Panc1 (cell line): ENCODE measurements at regions not wholly inside any gene's neighbourhood (a gene's known extent, or its start where the extent isn't known, plus 50 kb on each side); places are given as distances from the start of the nearest gene placed in this dataset.

Experiments used
- ATAC-seq: fragments of 200-7000 bp; cut with Tn5 transposase; 2 replicates; pipeline ENCODE4 v1.9.1; 2020; ENCODE audit warnings: mild to moderate bottlenecking, moderate library complexity
- BruUV-seq: library from RNA; stranded (reverse); fragments of 400-500 nt; replicated peaks from 2 replicates; lab custom pipeline; 2021; lab: Mats Ljungman, UMichigan
- CTCF ChIA-PET: fragments of 300-600 bp; sonication (Branson Sonifier 250); formaldehyde crosslinking; loops from one replicate; lab custom pipeline; 2022; ENCODE audit warnings: antibody characterized with exemption; lab: Charles Lee
- POLR2A ChIA-PET: fragments of 300-600 bp; sonication (Branson Sonifier 250); formaldehyde crosslinking; loops from one replicate; lab custom pipeline; 2022; ENCODE audit warnings: antibody characterized with exemption; lab: Charles Lee
- DNase-seq: peaks from one replicate; pipeline ENCODE4 v3.0.0-alpha.2; 2010; ENCODE audit warnings: low read depth, low spot score
- H3K27ac ChIP-seq: 2 replicates; pipeline ENCODE4 v1.5.1; 2011; ENCODE audit warnings: mild to moderate bottlenecking, low read length, inconsistent platforms
- H3K27me3 ChIP-seq: fragments of 200-500 bp; sonication (Bioruptor generic); 2 replicates; pipeline ENCODE4 v1.6.0; 2014; ENCODE audit warnings: low read length, inconsistent platforms; ENCODE audit not compliant: control insufficient read depth, insufficient read depth
- H3K36me3 ChIP-seq: fragments of 200-500 bp; sonication (Bioruptor generic); 2 replicates; pipeline ENCODE4 v1.5.1; 2014; ENCODE audit warnings: inconsistent platforms, mild to moderate bottlenecking, low read length, moderate library complexity; ENCODE audit not compliant: control insufficient read depth, insufficient read depth
- H3K4me1 ChIP-seq: 2 replicates; pipeline ENCODE4 v1.5.1; 2011; ENCODE audit warnings: inconsistent platforms, mild to moderate bottlenecking, low read length, moderate library complexity; ENCODE audit not compliant: control insufficient read depth, insufficient read depth
- H3K4me3 ChIP-seq, 2 experiments: 2 replicates each; pipeline ENCODE4 v1.5.1; 2011 to 2012; ENCODE audit warnings: low read depth in 2 of 2, low read length in 2 of 2, mild to moderate bottlenecking in 2 of 2, inconsistent platforms in 1 of 2, moderate library complexity in 1 of 2
- H3K9me3 ChIP-seq: fragments of 200-500 bp; sonication (Bioruptor generic); 2 replicates; pipeline ENCODE4 v1.5.1; 2014; ENCODE audit warnings: low read depth, mild to moderate bottlenecking, inconsistent platforms, low read length, moderate library complexity; ENCODE audit not compliant: control insufficient read depth, insufficient read depth
- POLR2AphosphoS5 ChIP-seq: IDR thresholded peaks from 2 replicates; pipeline ENCODE4 v1.6.1; 2012; ENCODE audit warnings: mild to moderate bottlenecking, low read depth, low read length, moderate library complexity
- SIN3A ChIP-seq: IDR thresholded peaks from 2 replicates; pipeline ENCODE4 v1.6.1; 2012; ENCODE audit warnings: low read depth, mild to moderate bottlenecking, low read length, moderate library complexity, borderline replicate concordance; ENCODE audit not compliant: insufficient read depth
- TCF7L2 ChIP-seq: IDR thresholded peaks from 2 replicates; pipeline ENCODE4 v1.6.1; 2011; ENCODE audit warnings: mild to moderate bottlenecking, low read depth, low read length, inconsistent platforms
- in situ Hi-C: cut with HindIII; loops from 2 replicates; pipeline ENCODE4 v1.10.0; 2016; ENCODE audit warnings: low sequenced_read_pairs, low pct_unique_long_range_greater_than_20kb
- intact Hi-C: fragments of 100-400 bp; cut with micrococcal nuclease; formaldehyde crosslinking; loops from one replicate; pipeline ENCODE4 v1.10.0; 2022; ENCODE audit not compliant: unreplicated experiment
- TF ChIP-seq, protein P1 (sequence below), 2 experiments: IDR thresholded peaks; 2 replicates each; pipeline ENCODE4 v1.6.1; 2011 to 2012; ENCODE audit warnings: low read depth in 2 of 2, control low read depth in 1 of 2, low read length in 1 of 2, mild to moderate bottlenecking in 1 of 2, moderate library complexity in 1 of 2; ENCODE audit not compliant: insufficient read depth in 1 of 2
- TF ChIP-seq, protein P2 (sequence below): fragments of 450-650 bp; IDR thresholded peaks from 2 replicates; pipeline ENCODE4 v1.5.1; 2017; ENCODE audit warnings: mild to moderate bottlenecking

DNA sequence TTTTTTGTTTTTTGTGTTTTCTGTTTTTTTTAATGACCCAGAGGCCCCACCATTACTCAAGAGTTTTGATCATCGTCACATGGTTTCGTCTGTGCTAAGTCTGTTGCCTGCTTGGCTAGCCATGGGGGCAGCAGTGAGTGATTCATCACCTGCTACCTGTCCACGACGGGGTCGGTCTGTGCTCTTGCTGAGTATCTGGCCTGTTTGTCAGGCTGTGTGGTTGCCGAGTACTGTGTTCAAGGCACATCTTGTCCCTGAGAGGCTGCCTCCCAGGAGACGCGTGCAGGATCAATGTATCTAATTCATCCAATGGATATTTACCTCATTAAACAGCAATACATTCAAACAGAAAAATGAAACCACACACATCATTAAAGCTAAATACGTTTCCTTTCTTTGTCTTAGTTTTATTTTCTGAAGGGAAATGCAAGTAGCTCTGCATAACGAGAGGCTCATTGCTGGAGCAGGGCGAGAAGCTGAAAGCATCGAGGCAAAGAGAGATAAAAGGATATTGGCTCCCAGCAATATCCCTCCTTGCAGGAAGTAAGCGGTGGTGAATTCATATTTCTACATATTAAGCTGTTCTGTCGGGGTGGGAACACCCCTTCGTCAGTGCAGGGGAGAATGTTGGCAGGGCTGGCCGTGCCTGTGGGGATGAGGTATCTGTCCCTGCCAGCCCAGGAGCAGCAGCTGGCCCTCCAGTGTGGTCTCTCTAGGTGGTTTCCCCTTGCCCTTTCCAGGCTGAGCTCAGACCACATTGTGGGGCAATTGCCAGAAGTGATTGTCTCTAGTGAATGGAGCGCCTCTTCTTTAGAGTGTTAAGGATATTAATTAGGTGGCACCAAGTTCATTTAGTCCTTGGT is 166.2 kb upstream of the ASIC2 start:
- BruUV-seq, result no TSS peak
- Histone ChIP-seq H3K27me3 (0 out of 2 replicates have a peak, but pooled peaks cover 7% of the 10 kb centered on the region), H3K36me3 (no peaks in the 10 kb centered on the region), H3K9me3 (no peaks in the 10 kb centered on the region), H3K4me3 (no peak overlapping the region), H3K4me1 (no peaks in the 10 kb centered on the region), H3K27ac (no peak overlapping the region)
- intact Hi-C loops, result no loop called here
- POLR2A ChIA-PET, result no interaction called here
- CTCF ChIA-PET, result interaction anchor here (0.7 kb wide), 1 partner anchor 357 kb away, joined by 3 read pairs; no protein-coding TSS in a partner anchor
- TF ChIP-seq, protein P1, sequence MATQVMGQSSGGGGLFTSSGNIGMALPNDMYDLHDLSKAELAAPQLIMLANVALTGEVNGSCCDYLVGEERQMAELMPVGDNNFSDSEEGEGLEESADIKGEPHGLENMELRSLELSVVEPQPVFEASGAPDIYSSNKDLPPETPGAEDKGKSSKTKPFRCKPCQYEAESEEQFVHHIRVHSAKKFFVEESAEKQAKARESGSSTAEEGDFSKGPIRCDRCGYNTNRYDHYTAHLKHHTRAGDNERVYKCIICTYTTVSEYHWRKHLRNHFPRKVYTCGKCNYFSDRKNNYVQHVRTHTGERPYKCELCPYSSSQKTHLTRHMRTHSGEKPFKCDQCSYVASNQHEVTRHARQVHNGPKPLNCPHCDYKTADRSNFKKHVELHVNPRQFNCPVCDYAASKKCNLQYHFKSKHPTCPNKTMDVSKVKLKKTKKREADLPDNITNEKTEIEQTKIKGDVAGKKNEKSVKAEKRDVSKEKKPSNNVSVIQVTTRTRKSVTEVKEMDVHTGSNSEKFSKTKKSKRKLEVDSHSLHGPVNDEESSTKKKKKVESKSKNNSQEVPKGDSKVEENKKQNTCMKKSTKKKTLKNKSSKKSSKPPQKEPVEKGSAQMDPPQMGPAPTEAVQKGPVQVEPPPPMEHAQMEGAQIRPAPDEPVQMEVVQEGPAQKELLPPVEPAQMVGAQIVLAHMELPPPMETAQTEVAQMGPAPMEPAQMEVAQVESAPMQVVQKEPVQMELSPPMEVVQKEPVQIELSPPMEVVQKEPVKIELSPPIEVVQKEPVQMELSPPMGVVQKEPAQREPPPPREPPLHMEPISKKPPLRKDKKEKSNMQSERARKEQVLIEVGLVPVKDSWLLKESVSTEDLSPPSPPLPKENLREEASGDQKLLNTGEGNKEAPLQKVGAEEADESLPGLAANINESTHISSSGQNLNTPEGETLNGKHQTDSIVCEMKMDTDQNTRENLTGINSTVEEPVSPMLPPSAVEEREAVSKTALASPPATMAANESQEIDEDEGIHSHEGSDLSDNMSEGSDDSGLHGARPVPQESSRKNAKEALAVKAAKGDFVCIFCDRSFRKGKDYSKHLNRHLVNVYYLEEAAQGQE (IDR thresholded peaks at IDR 0.05; ENCODE audit: insufficient read depth in 1 of 2, low read depth in 2 of 2, low read length in 1 of 2), result no peak
- no peak for TF ChIP-seq POLR2AphosphoS5
- in situ Hi-C loops, result no loop called here
- no peak for ATAC-seq
- no peak for DNase-seq

DNA sequence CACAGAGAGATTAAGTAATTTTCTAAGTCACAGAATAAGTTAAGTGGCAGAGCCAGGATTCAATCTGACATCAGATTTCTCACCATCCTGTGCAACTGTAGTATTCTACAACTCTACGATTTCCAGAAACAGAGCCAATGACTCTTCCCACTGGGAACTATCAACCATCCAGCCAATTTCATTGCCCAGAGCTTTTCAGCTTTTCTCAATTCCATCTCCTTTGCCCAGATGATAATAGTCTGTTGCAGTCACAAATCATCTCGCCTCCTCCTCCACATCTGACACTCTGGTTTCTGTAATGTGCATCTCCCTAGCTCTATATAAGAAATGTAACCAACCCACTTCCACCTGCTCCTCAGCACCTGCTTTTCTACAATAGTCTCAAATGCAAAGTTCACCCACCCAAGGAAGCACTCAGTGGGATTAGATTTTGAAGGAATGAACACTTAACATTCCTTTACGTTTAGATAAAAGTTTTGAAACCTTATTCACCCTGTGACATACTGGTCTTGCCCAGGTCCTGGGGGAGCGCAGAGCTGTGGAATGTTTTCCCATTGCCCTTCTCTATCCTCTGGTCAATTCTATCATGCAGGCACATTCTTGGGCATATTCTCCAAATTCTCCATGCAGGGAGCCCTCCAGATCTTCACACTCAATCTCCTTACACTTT is 167.8 kb upstream of the ASIC2 start:
- TF ChIP-seq, protein P1 (IDR thresholded peaks at IDR 0.05; ENCODE audit: insufficient read depth in 1 of 2, low read depth in 2 of 2, low read length in 1 of 2), result no peak
- TF ChIP-seq POLR2AphosphoS5, result no peak
- TF ChIP-seq SIN3A, result no peak
- TF ChIP-seq TCF7L2, result no peak
- TF ChIP-seq, protein P2, sequence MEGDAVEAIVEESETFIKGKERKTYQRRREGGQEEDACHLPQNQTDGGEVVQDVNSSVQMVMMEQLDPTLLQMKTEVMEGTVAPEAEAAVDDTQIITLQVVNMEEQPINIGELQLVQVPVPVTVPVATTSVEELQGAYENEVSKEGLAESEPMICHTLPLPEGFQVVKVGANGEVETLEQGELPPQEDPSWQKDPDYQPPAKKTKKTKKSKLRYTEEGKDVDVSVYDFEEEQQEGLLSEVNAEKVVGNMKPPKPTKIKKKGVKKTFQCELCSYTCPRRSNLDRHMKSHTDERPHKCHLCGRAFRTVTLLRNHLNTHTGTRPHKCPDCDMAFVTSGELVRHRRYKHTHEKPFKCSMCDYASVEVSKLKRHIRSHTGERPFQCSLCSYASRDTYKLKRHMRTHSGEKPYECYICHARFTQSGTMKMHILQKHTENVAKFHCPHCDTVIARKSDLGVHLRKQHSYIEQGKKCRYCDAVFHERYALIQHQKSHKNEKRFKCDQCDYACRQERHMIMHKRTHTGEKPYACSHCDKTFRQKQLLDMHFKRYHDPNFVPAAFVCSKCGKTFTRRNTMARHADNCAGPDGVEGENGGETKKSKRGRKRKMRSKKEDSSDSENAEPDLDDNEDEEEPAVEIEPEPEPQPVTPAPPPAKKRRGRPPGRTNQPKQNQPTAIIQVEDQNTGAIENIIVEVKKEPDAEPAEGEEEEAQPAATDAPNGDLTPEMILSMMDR, result no peak
- intact Hi-C loops, result no loop called here
- Histone ChIP-seq H3K4me1 (no peaks in the 10 kb centered on the region), H3K36me3 (no peaks in the 10 kb centered on the region), H3K27me3 (0 out of 2 replicates have a peak, but pooled peaks cover 7% of the 10 kb centered on the region), H3K27ac (no peak overlapping the region), H3K9me3 (no peaks in the 10 kb centered on the region), H3K4me3 (no peak overlapping the region)
- DNase-seq (no peak), ATAC-seq (no peak)
- no TSS peak for BruUV-seq
- in situ Hi-C loops, result no loop called here
- POLR2A ChIA-PET, result no interaction called here
- CTCF ChIA-PET, result no interaction called here
